22Rv1 (cell line): ENCODE measurements at regions not wholly inside any gene's neighbourhood (a gene's known extent, or its start where the extent isn't known, plus 50 kb on each side); places are given as distances from the start of the nearest gene placed in this dataset.

Source experiments
- CTCF ChIP-seq: fragments of 450-650 bp; IDR thresholded peaks from 2 replicates; pipeline ENCODE4 v1.5.1; 2017; ENCODE audit warnings: mild to moderate bottlenecking
- ZFX ChIP-seq: fragments of 450-650 bp; IDR thresholded peaks from 2 replicates; pipeline ENCODE4 v1.6.1; 2017; ENCODE audit warnings: antibody characterized with exemption, borderline replicate concordance

DNA sequence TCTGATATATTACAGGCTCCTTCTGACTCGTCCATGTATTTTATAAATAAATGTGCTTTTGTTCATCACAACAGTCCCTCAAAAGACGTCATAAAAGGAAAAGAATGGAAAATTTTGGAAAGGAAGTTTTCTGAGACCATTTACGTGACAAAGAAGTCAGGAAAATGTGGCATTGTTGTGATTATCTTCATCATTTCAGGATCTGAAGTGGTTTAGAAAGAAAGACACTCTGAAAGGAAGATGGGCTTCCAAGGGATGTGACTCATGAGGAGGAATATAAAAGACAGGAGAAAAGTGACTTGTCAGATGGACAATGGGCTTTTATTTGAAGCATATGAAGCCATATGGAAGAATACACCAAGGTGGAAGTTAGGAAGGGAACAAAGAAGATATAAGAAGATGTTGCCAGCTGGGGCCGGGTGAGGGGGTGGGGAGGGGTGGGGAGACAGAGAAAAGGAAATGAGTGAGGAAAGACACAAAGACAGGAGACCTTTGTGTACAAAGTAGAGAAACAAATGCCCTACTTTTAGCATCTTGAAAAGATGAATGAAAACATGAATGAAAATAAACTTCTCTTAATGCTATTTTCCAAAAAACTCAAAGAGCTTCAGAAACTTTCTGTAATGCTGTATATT lies 190.3 kb upstream of the PREP start:
- no peak for TF ChIP-seq CTCF
- TF ChIP-seq ZFX = no peak
